ENCODE measurements at regions not wholly inside any gene's neighbourhood (a gene's known extent, or its start where the extent isn't known, plus 50 kb on each side); places are given as distances from the start of the nearest gene placed in this dataset.

DNA sequence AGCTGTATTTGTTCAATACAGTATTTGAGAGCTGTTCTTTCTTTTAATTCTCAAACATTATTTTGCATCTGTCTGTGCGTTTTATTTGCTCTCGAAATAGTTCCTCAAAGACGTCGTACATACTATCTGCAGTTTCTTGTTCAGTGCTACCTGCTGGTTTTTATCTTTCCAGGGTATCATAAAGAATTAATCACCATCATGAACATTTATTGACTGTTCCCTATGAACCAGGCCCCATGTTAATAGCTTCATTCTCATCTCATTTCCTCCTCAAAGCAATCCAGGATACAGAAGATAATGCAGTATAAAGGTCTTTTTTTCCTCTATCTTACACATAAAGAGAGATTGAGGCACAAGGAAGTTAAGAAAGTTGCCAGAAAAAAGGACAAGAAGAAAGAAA, 211.8 kb downstream of the DACT1 start:
- no peak overlapping the region for H3K27ac ChIP-seq
- H3K4me1 ChIP-seq = no peaks in the 10 kb centered on the region
- H3K9me3 ChIP-seq = no peaks in the 10 kb centered on the region
- H3K36me3 ChIP-seq = no peaks in the 10 kb centered on the region
- H3K4me3 ChIP-seq = no peak overlapping the region
- no peaks in the 10 kb centered on the region for H3K27me3 ChIP-seq
- no peak for DNase-seq (ENCODE audit: low spot score in 2 of 2)
- intact Hi-C loops (cut with DNase I) = no loop called here
- TF ChIP-seq CTCF (IDR thresholded peaks at IDR 0.05) = no peak

GRCh38 chr14:58850011-58850410, 212.2 kb downstream of the DACT1 start:
- no peaks in the 10 kb centered on the region for H3K36me3 ChIP-seq
- no peaks in the 10 kb centered on the region for H3K27me3 ChIP-seq
- H3K27ac ChIP-seq = no peak overlapping the region
- no peak for TF ChIP-seq CTCF (IDR thresholded peaks at IDR 0.05)
- H3K4me3 ChIP-seq = no peak overlapping the region
- DNase-seq (ENCODE audit: low spot score in 2 of 2) = no peak
- H3K4me1 ChIP-seq = no peaks in the 10 kb centered on the region
- intact Hi-C loops (cut with DNase I) = no loop called here
- no peaks in the 10 kb centered on the region for H3K9me3 ChIP-seq

- H3K27me3 ChIP-seq = no peaks in the 10 kb centered on the region
Observed at GRCh38 chr14:58861586-58861985, 223.8 kb downstream of the DACT1 start.

DNA sequence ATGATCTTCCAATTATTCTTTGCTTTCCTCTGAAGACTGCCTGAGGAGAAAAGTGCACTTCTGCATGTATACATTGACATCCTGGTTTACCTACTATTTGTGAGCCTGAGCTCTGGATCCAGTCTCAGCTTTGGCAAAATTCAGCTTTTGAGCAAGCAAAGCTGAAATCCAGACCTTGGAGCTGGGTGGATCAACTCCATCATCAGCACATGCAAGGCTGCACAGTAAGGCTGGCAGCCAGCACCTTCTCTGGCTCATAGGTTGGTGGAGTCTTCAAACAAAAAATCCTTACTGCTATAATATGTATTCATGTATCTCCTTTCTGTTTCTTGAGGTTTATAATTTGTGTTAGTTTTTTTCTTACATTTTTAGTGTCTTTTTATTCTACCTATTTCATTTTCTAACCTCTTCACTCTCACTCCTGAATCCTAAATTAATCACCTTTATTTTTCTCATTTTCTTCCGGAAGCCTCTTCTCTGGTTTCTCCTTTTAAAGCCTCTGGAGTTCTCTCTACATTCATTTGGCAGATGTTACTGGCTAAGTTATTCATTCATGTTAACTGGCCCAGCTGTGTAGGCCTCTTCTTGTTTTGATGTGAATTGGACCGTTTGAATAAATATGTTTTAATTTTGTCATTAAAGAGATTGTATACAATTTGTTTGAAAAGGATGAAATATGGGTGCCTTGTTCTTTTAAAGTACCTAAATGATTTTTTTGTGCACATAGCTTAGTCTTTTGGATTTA, 224.8 kb downstream of the DACT1 start:
- H3K4me1 ChIP-seq = no peaks in the 10 kb centered on the region
- DNase-seq (ENCODE audit: low spot score in 2 of 2) = no peak
- no peak for TF ChIP-seq CTCF (IDR thresholded peaks at IDR 0.05)
- H3K4me3 ChIP-seq = no peak overlapping the region
- no peaks in the 10 kb centered on the region for H3K36me3 ChIP-seq
- H3K27ac ChIP-seq = no peak overlapping the region
- H3K27me3 ChIP-seq = no peaks in the 10 kb centered on the region
- H3K9me3 ChIP-seq = peaks cover 11 to 14% of the 10 kb centered on the region in 2 donors
- intact Hi-C loops (cut with DNase I) = no loop called here

More at GRCh38 chr14:58861586-58861985, 223.8 kb downstream of the DACT1 start:
- intact Hi-C loops (cut with DNase I) = no loop called here
- Histone ChIP-seq H3K9me3 (peaks cover 11 to 14% of the 10 kb centered on the region in 2 donors), H3K4me1 (no peaks in the 10 kb centered on the region), H3K27ac (no peak overlapping the region), H3K36me3 (no peaks in the 10 kb centered on the region), H3K4me3 (no peak overlapping the region)
- TF ChIP-seq CTCF (IDR thresholded peaks at IDR 0.05) = no peak
- DNase-seq (ENCODE audit: low spot score in 2 of 2) = no peak

GRCh38 chr14:58863661-58864345, 226.0 kb downstream of the DACT1 start:
- Histone ChIP-seq H3K27me3 (no peaks in the 10 kb centered on the region), H3K36me3 (no peaks in the 10 kb centered on the region), H3K4me3 (no peak overlapping the region), H3K9me3 (peaks cover under 1 to 9% of the 10 kb centered on the region in 2 donors), H3K27ac (no peak overlapping the region), H3K4me1 (no peaks in the 10 kb centered on the region)
- no peak for TF ChIP-seq CTCF (IDR thresholded peaks at IDR 0.05)
- intact Hi-C loops (cut with DNase I) = no loop called here
- no peak for DNase-seq (ENCODE audit: low spot score in 2 of 2)
